GM12878 (cell line): ENCODE measurements at regions not wholly inside any gene's neighbourhood (a gene's known extent, or its start where the extent isn't known, plus 50 kb on each side); places are given as distances from the start of the nearest gene placed in this dataset.

Experiments used
- ATAC-seq: fragments of 200-7000 bp; cut with Tn5 transposase; 3 replicates; pipeline ENCODE4 v1.9.1; 2020; ENCODE audit warnings: mild to moderate bottlenecking, moderate library complexity
- BruUV-seq: library from RNA; stranded (reverse); fragments of 400-500 nt; replicated peaks from 2 replicates; lab custom pipeline; 2021; lab: Mats Ljungman, UMichigan
- CTCF ChIA-PET: fragments of 300-600 bp; sonication (Branson Sonifier 250); formaldehyde crosslinking; extraction: SDS; loops from one replicate; lab custom pipeline; 2021; ENCODE audit warnings: inconsistent platforms; lab: Yijun Ruan, JAX
- POLR2A ChIA-PET: fragments of 350-600 bp; formaldehyde crosslinking; extraction: SDS; loops from one replicate; lab custom pipeline; 2021; ENCODE audit warnings: inconsistent platforms; lab: Charles Lee
- RAD21 ChIA-PET: fragments of 300-600 bp; sonication (Branson Sonifier 250); formaldehyde crosslinking; loops from one replicate; lab custom pipeline; 2023; ENCODE audit warnings: antibody characterized with exemption; ENCODE audit not compliant: unreplicated experiment; lab: Charles Lee
- SMC1A ChIA-PET: fragments of 300-600 bp; sonication (Branson Sonifier 250); formaldehyde crosslinking; loops from one replicate; lab custom pipeline; 2023; ENCODE audit not compliant: unreplicated experiment, uncharacterized antibody; lab: Charles Lee
- DNase-seq: peaks from one replicate; pipeline ENCODE4 v3.0.0-alpha.2; 2011; ENCODE audit warnings: low read depth, low spot score
- FAIRE-seq: peaks from 3 replicates; lab custom pipeline; 2011; peaks lifted over from hg19 to GRCh38; lab: Jason Lieb, UNC
- H2AFZ ChIP-seq: 2 replicates; pipeline ENCODE4 v1.6.0; 2011; ENCODE audit warnings: low read depth, low read length, control low read depth; ENCODE audit not compliant: control insufficient read depth
- H3K27ac ChIP-seq: 2 replicates; pipeline ENCODE4 v1.5.1; 2011; ENCODE audit warnings: control low read depth; ENCODE audit not compliant: control insufficient read depth, insufficient read depth
- H3K27me3 ChIP-seq, 2 experiments: replicated peaks in 1 of 2; 2 replicates each; pipeline versions ENCODE4 v1.6.0 to v1.6.1; 2011; ENCODE audit warnings: low read length in 1 of 2; ENCODE audit not compliant: control insufficient read depth in 2 of 2, insufficient read depth in 2 of 2
- H3K36me3 ChIP-seq, 2 experiments: 2 replicates each; pipeline ENCODE4 v1.5.1; 2011; ENCODE audit warnings: low read length in 1 of 2; ENCODE audit not compliant: control insufficient read depth in 2 of 2, insufficient read depth in 2 of 2
- H3K4me1 ChIP-seq: 2 replicates; pipeline ENCODE4 v1.6.1; 2011; ENCODE audit warnings: mild to moderate bottlenecking, low read length, moderate library complexity, mixed read lengths; ENCODE audit not compliant: control insufficient read depth, insufficient read depth
- H3K4me2 ChIP-seq: 2 replicates; pipeline ENCODE4 v1.6.0; 2011; ENCODE audit warnings: control low read depth; ENCODE audit not compliant: control insufficient read depth, insufficient read depth
- H3K4me3 ChIP-seq: fragments of 200-600 bp; sonication (generic); 2 replicates; pipeline ENCODE4 v1.5.1; 2016
- H3K79me2 ChIP-seq: 2 replicates; pipeline ENCODE4 v1.6.0; 2011; ENCODE audit warnings: low read length; ENCODE audit not compliant: control insufficient read depth, insufficient read depth
- H3K9ac ChIP-seq: 2 replicates; pipeline ENCODE4 v1.8.0; 2011; ENCODE audit warnings: low read length, control low read depth, mixed read lengths; ENCODE audit not compliant: control insufficient read depth, insufficient read depth
- H3K9me3 ChIP-seq: replicated peaks from 3 replicates; pipeline ENCODE4 v1.5.1; 2011; ENCODE audit warnings: mild to moderate bottlenecking, low read length; ENCODE audit not compliant: control insufficient read depth, insufficient read depth
- H4K20me1 ChIP-seq: 2 replicates; pipeline ENCODE4 v1.6.0; 2011; ENCODE audit not compliant: control insufficient read depth, insufficient read depth
- CBX5 ChIP-seq: sonication (generic); IDR thresholded peaks from 2 replicates; pipeline ENCODE4 v1.6.1; 2016; ENCODE audit warnings: low read depth, moderate library complexity, mild to moderate bottlenecking, inconsistent platforms
- CHD1 ChIP-seq: IDR thresholded peaks from 2 replicates; pipeline ENCODE4 v1.6.1; 2012; ENCODE audit warnings: low read depth, low read length, improper control_type of control experiment
- JUND ChIP-seq: IDR thresholded peaks from 2 replicates; pipeline ENCODE4 v1.6.1; 2012; ENCODE audit warnings: low read depth, mild to moderate bottlenecking, low read length, improper control_type of control experiment, moderate library complexity
- PKNOX1 ChIP-seq: fragments of 450-650 bp; IDR thresholded peaks from 2 replicates; pipeline ENCODE4 v1.6.1; 2016; ENCODE audit warnings: mild to moderate bottlenecking
- STAT1 ChIP-seq: fragments of 450-650 bp; conservative IDR thresholded peaks from 2 replicates; pipeline ENCODE4 v1.6.1; 2014; ENCODE audit warnings: antibody characterized with exemption, mild to moderate bottlenecking
- TCF3 ChIP-seq: IDR thresholded peaks from 2 replicates; pipeline ENCODE4 v1.6.1; 2012; ENCODE audit warnings: low read depth, mild to moderate bottlenecking, low read length, borderline replicate concordance; ENCODE audit not compliant: insufficient read depth
- ZBTB11 ChIP-seq: fragments of 450-650 bp; formaldehyde crosslinking; IDR thresholded peaks from 2 replicates; pipeline ENCODE4 v1.5.0; 2022; ENCODE audit warnings: mild to moderate bottlenecking, missing genetic modification characterization
- ZNF217 ChIP-seq: fragments of 450-650 bp; IDR thresholded peaks from 2 replicates; pipeline ENCODE4 v1.6.1; 2017; ENCODE audit warnings: antibody characterized with exemption, mild to moderate bottlenecking
- ZSCAN29 ChIP-seq: fragments of 450-650 bp; IDR thresholded peaks from 2 replicates; pipeline ENCODE4 v1.6.1; 2017; ENCODE audit warnings: mild to moderate bottlenecking, moderate library complexity
- WGBS: methylation state at CpG from one replicate; pipeline ENCODE4 v1.1.6; 2016; ENCODE audit warnings: low lambda C conversion rate; ENCODE audit not compliant: insufficient replicate concordance, insufficient coverage; ENCODE audit errors: missing lambda C conversion rate; 5-methylcytosine and 5-hydroxymethylcytosine counted together
- in situ Hi-C: fragments of 300-500 bp; cut with MboI; formaldehyde crosslinking; loops from 9 replicates; pipeline ENCODE4 v1.14.3; 2018; ENCODE audit warnings: mixed read lengths
- intact Hi-C: fragments of 100-400 bp; cut with micrococcal nuclease; formaldehyde crosslinking; loops from one replicate; pipeline ENCODE4 v1.14.2; 2022; ENCODE audit not compliant: unreplicated experiment
- TF ChIP-seq, protein P1 (sequence below): IDR thresholded peaks from 2 replicates; pipeline ENCODE4 v1.6.1; 2012; ENCODE audit warnings: low read length, inconsistent platforms
- TF ChIP-seq, protein P2 (sequence below): fragments of 450-650 bp; IDR thresholded peaks from 2 replicates; pipeline ENCODE4 v1.6.1; 2017; ENCODE audit warnings: mild to moderate bottlenecking, moderate library complexity

GRCh38 chr3:163601426-163601825 is 1476.9 kb downstream of the SI start (continued):
- TF ChIP-seq ZBTB11 (CRISPR knock-in tag) (no peak), JUND (no peak), CHD1 (no peak), ZNF217 (no peak), PKNOX1 (no peak), TCF3 (no peak)

DNA sequence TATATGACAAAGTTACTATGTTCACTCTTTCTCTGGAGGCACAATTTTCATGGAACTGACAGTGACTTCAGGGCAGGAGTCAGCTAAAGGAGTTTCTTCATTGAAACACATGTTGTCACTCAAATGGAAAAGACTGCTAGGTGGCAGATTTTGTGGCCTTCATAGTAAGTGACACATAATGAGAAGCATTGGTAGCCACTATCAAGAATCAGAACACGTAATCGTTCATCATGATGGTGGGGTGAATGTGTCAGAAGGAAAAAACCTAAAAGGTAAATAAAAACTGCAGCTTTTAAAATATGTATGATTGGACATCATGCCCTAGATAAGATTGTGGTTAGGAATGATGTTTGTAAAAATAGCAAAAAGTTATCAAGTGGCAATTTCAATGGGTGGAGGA is 1491.0 kb downstream of the SI start:
- Histone ChIP-seq H3K4me2 (no peak overlapping the region), H3K9me3 (no peaks in the 10 kb centered on the region), H3K27me3 (no peaks in the 10 kb centered on the region), H3K4me3 (no peak overlapping the region), H3K36me3 (no peaks in the 10 kb centered on the region), H3K9ac (no peak overlapping the region), H3K79me2 (no peaks in the 10 kb centered on the region), H2AFZ (no peak overlapping the region), H3K27ac (no peak overlapping the region), H3K4me1 (no peaks in the 10 kb centered on the region), H4K20me1 (no peaks in the 10 kb centered on the region)
- in situ Hi-C loops (no loop called here), intact Hi-C loops (no loop called here)
- ChIA-PET CTCF (interaction anchor here (0.7 kb wide), 1 partner anchor 17 kb away, joined by 3 read pairs; no protein-coding TSS in a partner anchor), SMC1A (no interaction called here), POLR2A (no interaction called here), RAD21 (no interaction called here)
- FAIRE-seq, result no peak
- 50% methylated on average over 2 of the region's 2 CpGs for WGBS
- BruUV-seq, result no TSS peak
- no peak for ATAC-seq
- DNase-seq, result no peak
- TF ChIP-seq STAT1, result no peak
- TF ChIP-seq, protein P1, sequence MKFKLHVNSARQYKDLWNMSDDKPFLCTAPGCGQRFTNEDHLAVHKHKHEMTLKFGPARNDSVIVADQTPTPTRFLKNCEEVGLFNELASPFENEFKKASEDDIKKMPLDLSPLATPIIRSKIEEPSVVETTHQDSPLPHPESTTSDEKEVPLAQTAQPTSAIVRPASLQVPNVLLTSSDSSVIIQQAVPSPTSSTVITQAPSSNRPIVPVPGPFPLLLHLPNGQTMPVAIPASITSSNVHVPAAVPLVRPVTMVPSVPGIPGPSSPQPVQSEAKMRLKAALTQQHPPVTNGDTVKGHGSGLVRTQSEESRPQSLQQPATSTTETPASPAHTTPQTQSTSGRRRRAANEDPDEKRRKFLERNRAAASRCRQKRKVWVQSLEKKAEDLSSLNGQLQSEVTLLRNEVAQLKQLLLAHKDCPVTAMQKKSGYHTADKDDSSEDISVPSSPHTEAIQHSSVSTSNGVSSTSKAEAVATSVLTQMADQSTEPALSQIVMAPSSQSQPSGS, result no peak
- TF ChIP-seq, protein P2, sequence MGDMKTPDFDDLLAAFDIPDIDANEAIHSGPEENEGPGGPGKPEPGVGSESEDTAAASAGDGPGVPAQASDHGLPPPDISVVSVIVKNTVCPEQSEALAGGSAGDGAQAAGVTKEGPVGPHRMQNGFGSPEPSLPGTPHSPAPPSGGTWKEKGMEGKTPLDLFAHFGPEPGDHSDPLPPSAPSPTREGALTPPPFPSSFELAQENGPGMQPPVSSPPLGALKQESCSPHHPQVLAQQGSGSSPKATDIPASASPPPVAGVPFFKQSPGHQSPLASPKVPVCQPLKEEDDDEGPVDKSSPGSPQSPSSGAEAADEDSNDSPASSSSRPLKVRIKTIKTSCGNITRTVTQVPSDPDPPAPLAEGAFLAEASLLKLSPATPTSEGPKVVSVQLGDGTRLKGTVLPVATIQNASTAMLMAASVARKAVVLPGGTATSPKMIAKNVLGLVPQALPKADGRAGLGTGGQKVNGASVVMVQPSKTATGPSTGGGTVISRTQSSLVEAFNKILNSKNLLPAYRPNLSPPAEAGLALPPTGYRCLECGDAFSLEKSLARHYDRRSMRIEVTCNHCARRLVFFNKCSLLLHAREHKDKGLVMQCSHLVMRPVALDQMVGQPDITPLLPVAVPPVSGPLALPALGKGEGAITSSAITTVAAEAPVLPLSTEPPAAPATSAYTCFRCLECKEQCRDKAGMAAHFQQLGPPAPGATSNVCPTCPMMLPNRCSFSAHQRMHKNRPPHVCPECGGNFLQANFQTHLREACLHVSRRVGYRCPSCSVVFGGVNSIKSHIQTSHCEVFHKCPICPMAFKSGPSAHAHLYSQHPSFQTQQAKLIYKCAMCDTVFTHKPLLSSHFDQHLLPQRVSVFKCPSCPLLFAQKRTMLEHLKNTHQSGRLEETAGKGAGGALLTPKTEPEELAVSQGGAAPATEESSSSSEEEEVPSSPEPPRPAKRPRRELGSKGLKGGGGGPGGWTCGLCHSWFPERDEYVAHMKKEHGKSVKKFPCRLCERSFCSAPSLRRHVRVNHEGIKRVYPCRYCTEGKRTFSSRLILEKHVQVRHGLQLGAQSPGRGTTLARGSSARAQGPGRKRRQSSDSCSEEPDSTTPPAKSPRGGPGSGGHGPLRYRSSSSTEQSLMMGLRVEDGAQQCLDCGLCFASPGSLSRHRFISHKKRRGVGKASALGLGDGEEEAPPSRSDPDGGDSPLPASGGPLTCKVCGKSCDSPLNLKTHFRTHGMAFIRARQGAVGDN, result no peak
- no peak for TF ChIP-seq CBX5
- no peak for TF ChIP-seq ZSCAN29
